ENCODE measurements at regions not wholly inside any gene's neighbourhood (a gene's known extent, or its start where the extent isn't known, plus 50 kb on each side); places are given as distances from the start of the nearest gene placed in this dataset.

DNA sequence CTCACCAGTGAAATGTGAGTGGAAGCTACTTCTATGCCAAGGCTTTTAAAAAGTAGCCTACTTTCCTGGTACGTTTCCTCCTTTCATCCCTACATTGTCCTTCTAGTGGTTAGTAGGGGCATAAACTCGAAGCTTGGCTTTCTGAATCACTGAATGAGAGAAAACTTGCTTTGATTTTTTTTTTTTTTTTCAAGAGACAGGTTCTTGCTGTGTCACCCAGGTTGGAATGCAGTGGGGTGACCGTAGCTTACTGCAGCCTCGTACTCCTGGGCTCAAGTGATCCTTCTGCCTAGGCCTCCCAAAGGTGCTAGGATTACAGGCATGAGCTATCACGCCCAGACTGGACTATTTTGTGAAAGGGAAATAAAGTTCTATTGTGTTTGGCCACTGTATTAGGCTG lies 89.1 kb upstream of the IGFBP7 start:
- ATAC-seq (no peak), DNase-seq (ENCODE audit: low read depth, low spot score) (no peak)
- BruUV-seq (replicated peaks), result no TSS peak
- Histone ChIP-seq H3K4me1 (ENCODE audit: control insufficient read depth, insufficient read depth, low read length) (no peaks in the 10 kb centered on the region), H3K27me3 (ENCODE audit: control insufficient read depth, insufficient read depth, low read length) (no peaks in the 10 kb centered on the region), H3K9me3 (ENCODE audit: control insufficient read depth, insufficient read depth, low read depth, low read length) (no peaks in the 10 kb centered on the region), H3K27ac (ENCODE audit: low read length) (no peak overlapping the region), H3K36me3 (ENCODE audit: control insufficient read depth, insufficient read depth, low read length) (no peaks in the 10 kb centered on the region), H3K4me3 (ENCODE audit: low read depth in 2 of 2, low read length in 2 of 2) (no peak overlapping the region)
- ChIA-PET CTCF (interaction anchor here (0.5 to 0.7 kb wide), 2 partner anchors 80 to 469 kb away, joined by 4 read pairs; no protein-coding TSS in a partner anchor), POLR2A (no interaction called here)
- in situ Hi-C loops (cut with HindIII; ENCODE audit: low pct_unique_long_range_greater_than_20kb, low sequenced_read_pairs) (no loop called here), intact Hi-C loops (cut with micrococcal nuclease; ENCODE audit: unreplicated experiment) (no loop called here)
- TF ChIP-seq, protein P1, sequence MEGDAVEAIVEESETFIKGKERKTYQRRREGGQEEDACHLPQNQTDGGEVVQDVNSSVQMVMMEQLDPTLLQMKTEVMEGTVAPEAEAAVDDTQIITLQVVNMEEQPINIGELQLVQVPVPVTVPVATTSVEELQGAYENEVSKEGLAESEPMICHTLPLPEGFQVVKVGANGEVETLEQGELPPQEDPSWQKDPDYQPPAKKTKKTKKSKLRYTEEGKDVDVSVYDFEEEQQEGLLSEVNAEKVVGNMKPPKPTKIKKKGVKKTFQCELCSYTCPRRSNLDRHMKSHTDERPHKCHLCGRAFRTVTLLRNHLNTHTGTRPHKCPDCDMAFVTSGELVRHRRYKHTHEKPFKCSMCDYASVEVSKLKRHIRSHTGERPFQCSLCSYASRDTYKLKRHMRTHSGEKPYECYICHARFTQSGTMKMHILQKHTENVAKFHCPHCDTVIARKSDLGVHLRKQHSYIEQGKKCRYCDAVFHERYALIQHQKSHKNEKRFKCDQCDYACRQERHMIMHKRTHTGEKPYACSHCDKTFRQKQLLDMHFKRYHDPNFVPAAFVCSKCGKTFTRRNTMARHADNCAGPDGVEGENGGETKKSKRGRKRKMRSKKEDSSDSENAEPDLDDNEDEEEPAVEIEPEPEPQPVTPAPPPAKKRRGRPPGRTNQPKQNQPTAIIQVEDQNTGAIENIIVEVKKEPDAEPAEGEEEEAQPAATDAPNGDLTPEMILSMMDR (IDR thresholded peaks at IDR 0.05), result no peak
- TF ChIP-seq POLR2AphosphoS5 (IDR thresholded peaks at IDR 0.05; ENCODE audit: low read depth, low read length) (no peak), TCF7L2 (IDR thresholded peaks at IDR 0.05; ENCODE audit: low read depth, low read length) (no peak), SIN3A (IDR thresholded peaks at IDR 0.05; ENCODE audit: borderline replicate concordance, insufficient read depth, low read depth, low read length) (no peak)
- TF ChIP-seq, protein P2, sequence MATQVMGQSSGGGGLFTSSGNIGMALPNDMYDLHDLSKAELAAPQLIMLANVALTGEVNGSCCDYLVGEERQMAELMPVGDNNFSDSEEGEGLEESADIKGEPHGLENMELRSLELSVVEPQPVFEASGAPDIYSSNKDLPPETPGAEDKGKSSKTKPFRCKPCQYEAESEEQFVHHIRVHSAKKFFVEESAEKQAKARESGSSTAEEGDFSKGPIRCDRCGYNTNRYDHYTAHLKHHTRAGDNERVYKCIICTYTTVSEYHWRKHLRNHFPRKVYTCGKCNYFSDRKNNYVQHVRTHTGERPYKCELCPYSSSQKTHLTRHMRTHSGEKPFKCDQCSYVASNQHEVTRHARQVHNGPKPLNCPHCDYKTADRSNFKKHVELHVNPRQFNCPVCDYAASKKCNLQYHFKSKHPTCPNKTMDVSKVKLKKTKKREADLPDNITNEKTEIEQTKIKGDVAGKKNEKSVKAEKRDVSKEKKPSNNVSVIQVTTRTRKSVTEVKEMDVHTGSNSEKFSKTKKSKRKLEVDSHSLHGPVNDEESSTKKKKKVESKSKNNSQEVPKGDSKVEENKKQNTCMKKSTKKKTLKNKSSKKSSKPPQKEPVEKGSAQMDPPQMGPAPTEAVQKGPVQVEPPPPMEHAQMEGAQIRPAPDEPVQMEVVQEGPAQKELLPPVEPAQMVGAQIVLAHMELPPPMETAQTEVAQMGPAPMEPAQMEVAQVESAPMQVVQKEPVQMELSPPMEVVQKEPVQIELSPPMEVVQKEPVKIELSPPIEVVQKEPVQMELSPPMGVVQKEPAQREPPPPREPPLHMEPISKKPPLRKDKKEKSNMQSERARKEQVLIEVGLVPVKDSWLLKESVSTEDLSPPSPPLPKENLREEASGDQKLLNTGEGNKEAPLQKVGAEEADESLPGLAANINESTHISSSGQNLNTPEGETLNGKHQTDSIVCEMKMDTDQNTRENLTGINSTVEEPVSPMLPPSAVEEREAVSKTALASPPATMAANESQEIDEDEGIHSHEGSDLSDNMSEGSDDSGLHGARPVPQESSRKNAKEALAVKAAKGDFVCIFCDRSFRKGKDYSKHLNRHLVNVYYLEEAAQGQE (IDR thresholded peaks at IDR 0.05; ENCODE audit: insufficient read depth in 1 of 2, low read depth in 2 of 2, low read length in 1 of 2), result no peak

DNA sequence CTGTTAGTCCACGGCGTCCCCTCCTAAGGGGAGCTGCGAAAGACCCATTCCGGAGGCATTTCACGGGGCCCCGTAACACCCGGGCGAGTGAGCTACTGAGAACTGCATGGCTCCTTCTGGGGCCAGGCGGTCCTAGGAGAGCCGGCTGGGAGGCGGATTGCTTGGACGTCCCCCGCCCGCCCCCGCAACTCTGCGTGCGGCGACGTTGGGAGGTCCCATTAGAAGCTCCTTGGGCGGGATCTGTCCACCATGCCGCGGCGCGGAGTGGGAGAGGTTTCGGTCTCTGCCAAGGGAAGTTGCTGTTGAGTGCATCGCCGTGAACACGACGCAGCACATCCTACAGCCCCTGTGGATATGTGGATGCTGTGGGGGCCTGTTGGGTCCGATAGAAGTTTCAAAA lies 85.4 kb upstream of the IGFBP7 start:
- no TSS peak for BruUV-seq (replicated peaks)
- ATAC-seq (no peak), DNase-seq (ENCODE audit: low read depth, low spot score) (no peak)
- Histone ChIP-seq H3K9me3 (ENCODE audit: control insufficient read depth, insufficient read depth, low read depth, low read length) (no peaks in the 10 kb centered on the region), H3K36me3 (ENCODE audit: control insufficient read depth, insufficient read depth, low read length) (no peaks in the 10 kb centered on the region), H3K4me1 (ENCODE audit: control insufficient read depth, insufficient read depth, low read length) (no peaks in the 10 kb centered on the region), H3K27ac (ENCODE audit: low read length) (no peak overlapping the region), H3K4me3 (ENCODE audit: low read depth in 2 of 2, low read length in 2 of 2) (no peak overlapping the region), H3K27me3 (ENCODE audit: control insufficient read depth, insufficient read depth, low read length) (no peaks in the 10 kb centered on the region)
- intact Hi-C loops (cut with micrococcal nuclease; ENCODE audit: unreplicated experiment) (no loop called here), in situ Hi-C loops (cut with HindIII; ENCODE audit: low pct_unique_long_range_greater_than_20kb, low sequenced_read_pairs) (no loop called here)
- TF ChIP-seq, protein P1 (IDR thresholded peaks at IDR 0.05), result no peak
- no peak for TF ChIP-seq TCF7L2 (IDR thresholded peaks at IDR 0.05; ENCODE audit: low read depth, low read length)
- TF ChIP-seq, protein P2 (IDR thresholded peaks at IDR 0.05; ENCODE audit: insufficient read depth in 1 of 2, low read depth in 2 of 2, low read length in 1 of 2), result no peak
- TF ChIP-seq POLR2AphosphoS5 (IDR thresholded peaks at IDR 0.05; ENCODE audit: low read depth, low read length), result no peak
- TF ChIP-seq SIN3A (IDR thresholded peaks at IDR 0.05; ENCODE audit: borderline replicate concordance, insufficient read depth, low read depth, low read length), result no peak
- ChIA-PET CTCF (no interaction called here), POLR2A (no interaction called here)
